HG02610 (cell line): ENCODE measurements at regions not wholly inside any gene's neighbourhood (a gene's known extent, or its start where the extent isn't known, plus 50 kb on each side); places are given as distances from the start of the nearest gene placed in this dataset.

Experiments
- ATAC-seq: cut with Tn5 transposase; IDR thresholded peaks from one replicate; pipeline ENCODE4 v1.9.1; 2021; ENCODE audit warnings: mild to moderate bottlenecking, moderate library complexity; ENCODE audit not compliant: unreplicated experiment

- ATAC-seq: no peak
Observed at GRCh38 chr7:115883629-115884028, 146.9 kb downstream of the TFEC start.

DNA sequence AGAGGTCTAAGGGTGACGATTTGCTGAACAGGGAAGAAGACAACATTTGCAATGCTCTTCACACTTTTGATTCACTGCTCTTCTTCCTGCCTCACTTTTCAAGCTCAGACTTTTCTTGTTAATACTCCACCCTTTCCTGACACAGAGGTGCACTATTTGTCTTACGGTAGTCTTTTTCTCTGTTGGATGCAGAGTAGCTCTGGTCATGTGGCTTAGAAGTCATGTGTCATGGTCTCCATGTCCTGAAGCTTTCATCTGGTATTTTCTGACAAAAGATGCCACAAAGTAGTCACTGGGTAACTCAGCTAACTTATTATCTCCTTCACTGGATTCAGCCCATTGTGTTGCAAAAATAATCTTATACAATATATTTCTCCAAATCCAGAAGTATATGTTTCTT is 149.1 kb downstream of the TFEC start:
- no peak for ATAC-seq

GRCh38 chr7:115879171-115879570 is 151.4 kb downstream of the TFEC start:
- ATAC-seq: no peak

DNA sequence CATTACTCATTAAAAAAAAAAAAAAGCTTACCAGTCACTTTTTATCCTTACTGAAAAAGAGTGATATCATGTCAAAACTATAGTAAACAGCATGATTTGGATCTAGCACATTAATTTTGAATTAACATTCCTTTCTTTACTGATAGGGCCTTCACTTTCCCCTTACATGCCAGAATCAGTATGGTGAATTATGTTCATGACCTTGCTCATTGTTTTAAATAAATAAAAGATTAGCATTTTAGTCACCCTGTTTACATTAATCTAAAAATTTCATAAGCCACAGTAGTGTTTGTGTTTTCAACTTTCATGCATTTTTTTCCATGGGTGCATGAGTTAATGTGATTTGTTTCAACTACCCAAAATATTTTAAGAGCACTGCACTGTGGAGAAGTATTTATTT is 160.8 kb downstream of the TFEC start:
- no peak for ATAC-seq

- ATAC-seq: no peak
Observed at GRCh38 chr7:115869190-115869589, 161.4 kb downstream of the TFEC start.

- ATAC-seq: no peak
Observed at GRCh38 chr7:115868369-115868768, 162.2 kb downstream of the TFEC start.

- ATAC-seq: no peak
Observed at GRCh38 chr7:115864082-115864481, 166.5 kb downstream of the TFEC start.

- no peak for ATAC-seq
Observed at GRCh38 chr7:115851291-115851690, 179.3 kb downstream of the TFEC start.

DNA sequence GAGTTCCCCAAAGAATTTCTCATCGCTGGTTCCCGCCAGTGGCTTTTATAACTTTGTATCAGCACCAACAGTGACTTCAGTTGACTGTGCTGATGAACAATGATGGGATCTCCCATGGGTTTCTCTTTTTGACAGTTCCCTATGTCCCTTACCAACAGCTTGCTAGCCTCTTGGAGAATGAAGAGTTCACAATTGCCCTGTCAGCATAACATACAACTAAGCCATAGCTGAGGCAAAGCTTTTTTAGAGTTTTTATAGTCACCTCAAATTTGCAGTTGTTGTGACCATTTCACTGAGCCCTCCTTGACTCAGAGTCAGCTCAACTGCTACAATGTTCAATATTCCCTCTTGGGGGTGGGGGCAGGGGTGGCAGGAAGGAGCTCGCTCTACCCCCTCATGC is 179.8 kb downstream of the TFEC start:
- no peak for ATAC-seq

- ATAC-seq: no peak
Observed at GRCh38 chr7:115844857-115845256, 185.7 kb downstream of the TFEC start.

DNA sequence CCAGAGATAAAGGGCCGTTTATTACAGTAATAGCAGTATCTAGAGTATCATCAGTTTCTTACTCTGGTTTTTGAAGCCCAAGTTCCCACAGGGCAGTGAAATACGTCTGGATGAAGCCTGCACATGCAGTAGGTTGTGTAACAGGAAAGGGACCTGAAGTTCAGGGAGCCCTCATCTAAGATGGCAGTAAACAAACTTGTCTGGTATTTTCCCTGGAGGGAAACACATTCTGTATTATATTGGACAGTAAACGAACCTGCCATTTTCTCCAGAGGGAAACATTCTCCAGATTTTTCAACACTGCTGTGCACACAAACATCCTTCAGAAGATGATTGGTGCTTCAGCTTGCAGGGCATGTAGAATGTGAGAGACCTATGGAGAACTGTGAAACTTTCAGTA is 189.9 kb downstream of the TFEC start:
- no peak for ATAC-seq

GRCh38 chr7:115838829-115839228 is 191.7 kb downstream of the TFEC start:
- ATAC-seq: no peak

DNA sequence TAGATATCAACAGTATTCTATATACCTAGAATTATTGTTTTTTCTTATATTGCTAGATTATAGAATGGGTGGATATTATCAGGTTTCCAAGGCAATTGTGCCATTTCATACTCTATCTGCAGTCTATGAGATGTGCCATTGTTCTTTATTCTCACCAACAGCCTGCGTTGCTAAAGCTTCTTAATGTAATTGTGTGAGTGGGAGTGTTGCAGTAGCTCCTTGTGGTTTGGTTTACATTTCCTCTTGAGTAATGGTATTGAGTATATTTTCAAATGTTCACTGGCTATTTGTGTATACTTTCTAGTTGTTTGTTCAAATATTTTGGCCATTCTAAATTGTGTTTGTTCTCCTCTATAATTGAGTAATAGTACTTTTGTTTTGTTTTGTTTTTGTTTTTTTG is 199.2 kb downstream of the TFEC start:
- no peak for ATAC-seq

GRCh38 chr7:115827305-115828045 is 203.1 kb downstream of the TFEC start:
- ATAC-seq: peak; percentile 40

- ATAC-seq: no peak
Observed at GRCh38 chr7:115825456-115826115, 205.0 kb downstream of the TFEC start.

GRCh38 chr7:115822801-115823200 is 207.8 kb downstream of the TFEC start:
- ATAC-seq: no peak

DNA sequence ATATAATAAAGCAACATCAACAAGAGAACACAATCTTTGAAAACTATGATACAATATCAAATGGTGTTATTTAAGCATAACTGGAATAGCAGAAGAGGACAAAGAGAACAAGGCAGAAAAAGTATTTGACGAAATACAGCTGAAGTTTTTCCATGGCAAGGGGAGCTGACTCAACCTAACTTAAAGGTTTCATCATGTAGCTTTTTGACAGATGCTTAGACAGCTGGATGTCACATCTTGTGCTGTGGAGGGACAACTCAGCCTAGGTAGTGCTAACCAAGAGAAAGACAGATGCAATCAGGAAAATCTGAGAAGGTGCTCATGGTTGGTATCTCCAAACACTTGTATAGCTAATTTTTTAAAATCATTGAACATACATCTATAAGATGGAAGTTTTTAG is 208.2 kb downstream of the TFEC start:
- no peak for ATAC-seq

- ATAC-seq: no peak
Observed at GRCh38 chr7:115816318-115816974, 214.1 kb downstream of the TFEC start.

DNA sequence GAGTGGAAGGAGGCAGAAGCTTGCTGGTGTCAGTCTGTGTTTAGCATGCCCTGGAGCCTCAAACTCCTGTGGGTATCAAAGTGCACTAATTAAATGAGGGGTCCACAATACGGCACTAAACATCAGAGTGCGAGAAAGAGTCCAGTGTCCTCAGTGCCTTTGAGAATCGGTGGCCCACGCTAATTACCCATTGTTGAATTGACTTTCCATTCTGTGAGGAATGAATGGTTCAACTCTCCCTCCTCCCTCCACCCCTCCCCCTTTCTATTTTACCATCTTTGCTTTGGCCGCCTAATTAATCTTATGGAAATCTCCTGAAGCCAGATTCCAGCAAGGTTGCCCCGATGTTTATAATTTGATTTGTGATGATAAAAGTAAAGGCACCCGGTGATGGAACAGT is 217.8 kb downstream of the TFEC start:
- no peak for ATAC-seq

- no peak for ATAC-seq
Observed at GRCh38 chr7:115805458-115805857, 225.1 kb downstream of the TFEC start.

DNA sequence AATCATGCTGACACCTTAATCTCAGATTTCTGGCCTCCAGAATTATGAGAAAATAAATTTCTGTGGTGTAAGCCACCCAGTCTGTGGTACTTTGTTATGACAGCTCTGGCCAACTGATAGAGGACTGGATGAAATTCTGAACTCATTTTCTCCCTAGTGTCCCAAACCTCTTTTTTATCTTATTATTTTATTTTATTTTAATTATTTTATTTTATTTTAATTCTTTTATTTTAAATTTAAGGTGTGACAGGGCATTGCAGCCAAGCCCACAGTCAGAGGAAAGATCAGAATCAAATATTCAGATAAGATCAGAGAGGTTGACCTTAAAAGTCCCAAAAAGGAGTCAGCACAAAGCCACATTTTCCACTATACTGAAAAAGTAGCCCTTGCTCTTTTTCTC is 228.1 kb downstream of the TFEC start:
- ATAC-seq: no peak

DNA sequence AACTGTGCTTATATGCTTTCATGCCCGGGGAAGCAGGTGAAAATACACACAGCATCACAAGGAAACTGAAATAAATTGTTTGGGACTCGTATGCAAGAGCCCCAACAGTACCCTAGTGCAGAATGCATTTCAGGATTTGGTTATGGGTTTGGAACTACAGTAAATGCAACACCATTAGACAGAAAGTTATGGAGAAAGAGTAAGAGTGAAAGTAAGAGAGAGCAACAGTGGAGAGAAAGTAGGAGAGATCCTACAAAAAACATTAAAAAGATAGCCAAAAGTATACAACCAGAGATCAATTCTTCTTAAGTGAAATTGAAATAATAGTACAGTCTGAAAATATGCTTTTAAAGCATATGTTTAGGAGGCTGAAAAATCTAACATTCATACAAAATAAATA is 231.1 kb downstream of the TFEC start:
- no peak for ATAC-seq
